HK-2 (cell line): ENCODE measurements at regions not wholly inside any gene's neighbourhood (a gene's known extent, or its start where the extent isn't known, plus 50 kb on each side); places are given as distances from the start of the nearest gene placed in this dataset.

ENCODE experiments used
- DNase-seq: peaks from one replicate; pipeline ENCODE4 v3.0.0-alpha.2; 2018; ENCODE audit not compliant: unreplicated experiment

- no peak for DNase-seq
Observed at GRCh38 chr12:69096669-69097335, 142.6 kb upstream of the CPSF6 start.

- DNase-seq: no peak
Observed at GRCh38 chr12:69097619-69098368, 141.6 kb upstream of the CPSF6 start.

GRCh38 chr12:69099201-69099837, 140.1 kb upstream of the CPSF6 start:
- DNase-seq: no peak

- no peak for DNase-seq
Observed at GRCh38 chr12:69101505-69101904, 137.9 kb upstream of the CPSF6 start.

GRCh38 chr12:69102856-69103255, 136.5 kb upstream of the CPSF6 start:
- DNase-seq: no peak

GRCh38 chr12:69105101-69105962, 134.0 kb upstream of the CPSF6 start:
- no peak for DNase-seq

GRCh38 chr12:69106482-69107118, 132.8 kb upstream of the CPSF6 start:
- DNase-seq: no peak

- DNase-seq: no peak
Observed at GRCh38 chr12:69107541-69107940, 131.8 kb upstream of the CPSF6 start.

- DNase-seq: no peak
Observed at GRCh38 chr12:69108037-69108436, 131.3 kb upstream of the CPSF6 start.

GRCh38 chr12:69112616-69113015, 126.8 kb upstream of the CPSF6 start:
- DNase-seq: no peak

GRCh38 chr12:69115099-69115498, 124.3 kb upstream of the CPSF6 start:
- no peak for DNase-seq

- DNase-seq: no peak
Observed at GRCh38 chr12:69115951-69116350, 123.4 kb upstream of the CPSF6 start.

GRCh38 chr12:69117566-69118266, 121.7 kb upstream of the CPSF6 start:
- no peak for DNase-seq

- no peak for DNase-seq
Observed at GRCh38 chr12:69118516-69118915, 120.9 kb upstream of the CPSF6 start.

GRCh38 chr12:69119770-69120169, 119.6 kb upstream of the CPSF6 start:
- DNase-seq: no peak

- no peak for DNase-seq
Observed at GRCh38 chr12:69120354-69120753, 119.0 kb upstream of the CPSF6 start.

- no peak for DNase-seq
Observed at GRCh38 chr12:69123311-69123710, 116.1 kb upstream of the CPSF6 start.

- no peak for DNase-seq
Observed at GRCh38 chr12:69123919-69124638, 115.3 kb upstream of the CPSF6 start.

GRCh38 chr12:69129017-69129416, 110.4 kb upstream of the CPSF6 start:
- no peak for DNase-seq

- no peak for DNase-seq
Observed at GRCh38 chr12:69129564-69129963, 109.8 kb upstream of the CPSF6 start.
